Progenitor cell of endocrine pancreas (in vitro differentiated cells): ENCODE measurements at regions not wholly inside any gene's neighbourhood (a gene's known extent, or its start where the extent isn't known, plus 50 kb on each side); places are given as distances from the start of the nearest gene placed in this dataset.

ENCODE experiments used
- DNase-seq: peaks from one replicate; pipeline ENCODE4 v3.0.0; 2021; ENCODE audit warnings: low spot score; ENCODE audit not compliant: unreplicated experiment
- H3K27ac Mint-ChIP-seq: 2 replicates; pipeline ENCODE4 v1.8.0; 2021; ENCODE audit warnings: mild to moderate bottlenecking, moderate library complexity, mixed read lengths
- H3K27me3 Mint-ChIP-seq: 2 replicates; pipeline ENCODE4 v1.8.0; 2021; ENCODE audit warnings: mixed read lengths
- H3K36me3 Mint-ChIP-seq: 2 replicates; pipeline ENCODE4 v1.8.0; 2022; ENCODE audit warnings: mixed read lengths; ENCODE audit not compliant: insufficient read depth
- H3K4me1 Mint-ChIP-seq: 2 replicates; pipeline ENCODE4 v1.8.0; 2021; ENCODE audit warnings: low read depth, mixed read lengths
- H3K4me3 Mint-ChIP-seq: 2 replicates; pipeline ENCODE4 v1.8.0; 2021; ENCODE audit warnings: low read depth, mild to moderate bottlenecking, moderate library complexity, mixed read lengths
- H3K9me3 Mint-ChIP-seq: 2 replicates; pipeline ENCODE4 v1.8.0; 2021; ENCODE audit warnings: low read depth, mixed read lengths
- CTCF ChIP-seq: fragments of 200-600 bp; sonication (generic); IDR thresholded peaks from one replicate; pipeline ENCODE4 v1.5.0; 2021; ENCODE audit warnings: antibody characterized with exemption, mild to moderate bottlenecking; ENCODE audit not compliant: unreplicated experiment

GRCh38 chr18:76307293-76307690 is 187.8 kb downstream of the ZNF516 start:
- DNase-seq: no peak
- H3K4me1 Mint-ChIP-seq: peaks cover 7% of the 10 kb centered on the region
- peaks cover 1% of the 10 kb centered on the region for H3K36me3 Mint-ChIP-seq
- H3K27me3 Mint-ChIP-seq: no peaks in the 10 kb centered on the region
- H3K4me3 Mint-ChIP-seq: no peak overlapping the region
- H3K27ac Mint-ChIP-seq: no peak overlapping the region
- no peak for TF ChIP-seq CTCF
- H3K9me3 Mint-ChIP-seq: peaks cover 10% of the 10 kb centered on the region

GRCh38 chr18:76306685-76307292 is 188.3 kb downstream of the ZNF516 start:
- H3K9me3 Mint-ChIP-seq: peaks cover 10% of the 10 kb centered on the region
- H3K4me3 Mint-ChIP-seq: no peak overlapping the region
- H3K27me3 Mint-ChIP-seq: no peaks in the 10 kb centered on the region
- peaks cover 1% of the 10 kb centered on the region for H3K36me3 Mint-ChIP-seq
- no peak for DNase-seq
- no peak for TF ChIP-seq CTCF
- peaks cover 9% of the 10 kb centered on the region for H3K4me1 Mint-ChIP-seq
- no peak overlapping the region for H3K27ac Mint-ChIP-seq

- peaks cover 9% of the 10 kb centered on the region for H3K4me1 Mint-ChIP-seq
- H3K4me3 Mint-ChIP-seq: no peak overlapping the region
- peaks cover 3% of the 10 kb centered on the region for H3K9me3 Mint-ChIP-seq
- no peaks in the 10 kb centered on the region for H3K27me3 Mint-ChIP-seq
- TF ChIP-seq CTCF: no peak
- no peak for DNase-seq
- H3K36me3 Mint-ChIP-seq: no peaks in the 10 kb centered on the region
- H3K27ac Mint-ChIP-seq: no peak overlapping the region
Measured at GRCh38 chr18:76285866-76286265, 209.2 kb downstream of the ZNF516 start.

GRCh38 chr18:76281565-76281964 is 213.5 kb downstream of the ZNF516 start:
- no peak for DNase-seq
- Mint-ChIP-seq H3K9me3 (no peaks in the 10 kb centered on the region), H3K4me3 (no peak overlapping the region), H3K27me3 (peaks cover 6% of the 10 kb centered on the region), H3K36me3 (no peaks in the 10 kb centered on the region), H3K27ac (no peak overlapping the region), H3K4me1 (peaks cover 7% of the 10 kb centered on the region)
- TF ChIP-seq CTCF: no peak

GRCh38 chr18:76277801-76278200 is 217.2 kb downstream of the ZNF516 start:
- no peak for DNase-seq
- Mint-ChIP-seq H3K4me1 (no peaks in the 10 kb centered on the region), H3K27ac (no peak overlapping the region), H3K27me3 (peaks cover 21% of the 10 kb centered on the region), H3K9me3 (no peaks in the 10 kb centered on the region), H3K4me3 (no peak overlapping the region), H3K36me3 (no peaks in the 10 kb centered on the region)
- no peak for TF ChIP-seq CTCF
